Karpas-422 (cell line): ENCODE measurements at regions not wholly inside any gene's neighbourhood (a gene's known extent, or its start where the extent isn't known, plus 50 kb on each side); places are given as distances from the start of the nearest gene placed in this dataset.

Source experiments
- DNase-seq: peaks from one replicate; pipeline ENCODE4 v3.0.0-alpha.2; 2015
- H2AFZ ChIP-seq: fragments of 200-600 bp; sonication (generic); 2 replicates; pipeline ENCODE4 v1.6.1; 2014; ENCODE audit warnings: antibody characterized with exemption, low read length, mixed read lengths
- H3K27ac ChIP-seq: fragments of 200-600 bp; sonication (generic); 2 replicates; pipeline ENCODE4 v1.5.1; 2014; ENCODE audit warnings: mild to moderate bottlenecking, low read length, moderate library complexity
- H3K27me3 ChIP-seq: fragments of 200-600 bp; sonication (generic); 2 replicates; pipeline ENCODE4 v1.6.1; 2014; ENCODE audit warnings: low read length, mixed read lengths
- H3K36me3 ChIP-seq: fragments of 200-600 bp; sonication (generic); 2 replicates; pipeline ENCODE4 v1.6.1; 2014; ENCODE audit warnings: low read length, mixed read lengths; ENCODE audit not compliant: insufficient read depth
- H3K4me1 ChIP-seq: fragments of 200-600 bp; sonication (generic); 2 replicates; pipeline ENCODE4 v1.6.1; 2014; ENCODE audit warnings: mild to moderate bottlenecking, low read length, mixed read lengths
- H3K4me2 ChIP-seq: fragments of 200-600 bp; sonication (generic); 2 replicates; pipeline ENCODE4 v1.6.1; 2014; ENCODE audit warnings: low read length, low read depth, mild to moderate bottlenecking; ENCODE audit not compliant: poor library complexity, severe bottlenecking
- H3K4me3 ChIP-seq: fragments of 200-600 bp; sonication (generic); 2 replicates; pipeline ENCODE4 v1.5.1; 2014; ENCODE audit warnings: mild to moderate bottlenecking, antibody characterized with exemption, low read length, mixed read lengths
- H3K79me2 ChIP-seq: fragments of 200-600 bp; sonication (generic); 2 replicates; pipeline ENCODE4 v1.6.1; 2014; ENCODE audit warnings: mild to moderate bottlenecking, low read length, mixed read lengths
- H3K9ac ChIP-seq: fragments of 200-600 bp; sonication (generic); 2 replicates; pipeline ENCODE4 v1.6.0; 2014; ENCODE audit warnings: low read length
- H3K9me2 ChIP-seq: fragments of 200-600 bp; sonication (generic), shearing (Covaris generic); replicated peaks from 2 replicates; pipeline ENCODE4 v1.6.0; 2014; ENCODE audit warnings: mild to moderate bottlenecking, low read length, moderate library complexity; ENCODE audit not compliant: insufficient read depth
- H3K9me3 ChIP-seq: fragments of 300-700, 200-600 bp; sonication (generic); 2 replicates; pipeline ENCODE4 v1.6.1; 2014; ENCODE audit warnings: low read length, mixed read lengths
- H4K20me1 ChIP-seq: fragments of 200-600 bp; sonication (generic); 2 replicates; pipeline ENCODE4 v1.6.1; 2014; ENCODE audit warnings: mild to moderate bottlenecking, antibody characterized with exemption, low read length, low read depth; ENCODE audit not compliant: insufficient read depth

DNA sequence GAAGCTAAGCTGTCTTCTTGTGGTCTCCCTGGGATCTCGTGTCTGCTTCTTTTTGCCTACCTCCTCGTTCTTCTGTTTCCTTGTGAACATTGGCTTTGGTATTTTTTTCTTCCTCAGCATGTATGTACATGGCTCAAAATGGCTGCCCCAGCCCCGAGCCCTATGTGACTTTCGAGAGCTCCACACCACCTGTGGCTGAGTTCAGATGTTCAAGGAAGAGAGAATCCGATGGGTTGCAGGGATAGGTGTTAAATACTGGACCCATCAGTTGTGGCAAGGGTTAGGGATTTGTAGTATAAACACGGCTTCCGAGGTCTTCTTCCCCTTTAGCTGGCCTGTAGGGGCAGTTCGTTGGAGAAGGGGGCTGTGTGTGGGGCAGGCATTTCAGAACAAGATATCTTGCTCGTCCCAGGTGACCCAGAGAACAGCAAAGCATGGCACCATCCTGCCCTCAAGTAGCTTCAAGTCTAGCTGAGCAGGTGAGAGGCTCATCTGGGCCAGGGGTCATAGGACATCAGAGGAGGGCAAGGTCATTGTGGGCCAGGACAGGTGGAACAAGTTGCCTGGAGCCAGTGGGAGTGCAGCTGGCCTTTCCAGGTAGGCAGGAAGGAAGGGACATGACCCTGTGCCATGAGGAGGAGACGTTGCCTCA, 57.2 kb upstream of the COMTD1 start:
- Histone ChIP-seq H3K27me3 (no peaks in the 10 kb centered on the region), H3K79me2 (no peaks in the 10 kb centered on the region), H3K9me3 (no peaks in the 10 kb centered on the region), H3K4me1 (peaks cover 22% of the 10 kb centered on the region), H3K4me2 (no peak overlapping the region), H3K9ac (no peak overlapping the region), H2AFZ (no peak overlapping the region), H3K4me3 (no peak overlapping the region), H4K20me1 (no peaks in the 10 kb centered on the region), H3K9me2 (no peaks in the 10 kb centered on the region), H3K27ac (no peak overlapping the region), H3K36me3 (no peaks in the 10 kb centered on the region)
- no peak for DNase-seq

DNA sequence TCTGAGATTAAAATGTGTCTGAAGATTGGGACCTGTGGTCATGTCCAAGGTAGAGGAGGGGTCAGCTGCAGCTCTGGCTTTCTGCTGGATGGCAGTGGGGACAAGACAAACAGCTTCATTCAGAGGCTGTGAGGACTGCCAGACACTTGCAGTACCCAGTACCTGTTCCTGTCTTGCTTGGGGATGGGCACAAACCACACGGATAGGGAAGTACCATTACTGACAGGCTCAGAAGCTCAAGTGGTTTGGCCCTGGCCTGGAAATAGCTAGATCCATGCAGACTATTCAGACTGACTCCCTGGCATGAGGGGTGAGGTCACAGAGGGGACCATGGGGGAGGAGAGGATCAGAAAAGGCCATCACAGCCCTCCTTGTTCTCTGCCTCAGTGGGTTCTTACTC, 56.0 kb upstream of the COMTD1 start:
- no peaks in the 10 kb centered on the region for H3K9me3 ChIP-seq
- DNase-seq, result no peak
- H4K20me1 ChIP-seq, result no peaks in the 10 kb centered on the region
- no peaks in the 10 kb centered on the region for H3K36me3 ChIP-seq
- no peak overlapping the region for H3K4me3 ChIP-seq
- no peaks in the 10 kb centered on the region for H3K9me2 ChIP-seq
- no peak overlapping the region for H3K27ac ChIP-seq
- H3K79me2 ChIP-seq, result no peaks in the 10 kb centered on the region
- no peak overlapping the region for H3K9ac ChIP-seq
- H3K4me1 ChIP-seq, result peaks cover 22% of the 10 kb centered on the region
- H2AFZ ChIP-seq, result no peak overlapping the region
- no peak overlapping the region for H3K4me2 ChIP-seq
- H3K27me3 ChIP-seq, result no peaks in the 10 kb centered on the region

DNA sequence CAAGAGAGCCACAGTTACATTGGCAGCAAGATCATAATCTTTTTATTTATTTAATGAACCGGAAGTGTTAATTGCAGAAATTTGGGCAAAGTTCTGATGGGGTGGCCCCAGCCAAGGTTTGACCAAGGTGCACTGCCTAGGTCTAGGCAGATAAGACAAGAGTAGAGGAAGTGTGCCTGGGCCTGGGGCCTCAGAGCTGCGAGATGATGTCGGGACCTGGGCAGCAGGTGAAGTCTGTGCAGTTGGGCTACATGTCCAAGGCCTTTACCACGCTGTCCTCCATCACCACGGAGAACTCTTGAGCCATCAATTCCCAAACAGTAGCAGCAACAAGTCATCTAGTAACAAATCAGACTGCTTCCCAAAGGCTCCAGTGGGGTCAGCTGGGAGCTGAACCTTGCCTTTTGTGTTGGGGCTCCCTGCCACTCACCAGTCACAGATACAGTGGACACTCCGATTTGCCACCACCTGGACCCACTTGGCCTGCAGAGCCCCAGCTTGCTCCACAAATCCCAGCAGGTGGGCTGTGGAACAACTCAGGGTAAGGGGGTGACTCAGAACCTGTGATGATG, 52.5 kb upstream of the COMTD1 start:
- H3K79me2 ChIP-seq, result no peaks in the 10 kb centered on the region
- H3K4me1 ChIP-seq, result peaks cover 11% of the 10 kb centered on the region
- H3K9ac ChIP-seq, result no peak overlapping the region
- no peak overlapping the region for H2AFZ ChIP-seq
- no peak overlapping the region for H3K4me3 ChIP-seq
- H3K27ac ChIP-seq, result no peak overlapping the region
- DNase-seq, result no peak
- H3K27me3 ChIP-seq, result no peaks in the 10 kb centered on the region
- H3K4me2 ChIP-seq, result no peak overlapping the region
- H3K9me2 ChIP-seq, result no peaks in the 10 kb centered on the region
- no peaks in the 10 kb centered on the region for H3K36me3 ChIP-seq
- no peaks in the 10 kb centered on the region for H3K9me3 ChIP-seq
- H4K20me1 ChIP-seq, result no peaks in the 10 kb centered on the region

DNA sequence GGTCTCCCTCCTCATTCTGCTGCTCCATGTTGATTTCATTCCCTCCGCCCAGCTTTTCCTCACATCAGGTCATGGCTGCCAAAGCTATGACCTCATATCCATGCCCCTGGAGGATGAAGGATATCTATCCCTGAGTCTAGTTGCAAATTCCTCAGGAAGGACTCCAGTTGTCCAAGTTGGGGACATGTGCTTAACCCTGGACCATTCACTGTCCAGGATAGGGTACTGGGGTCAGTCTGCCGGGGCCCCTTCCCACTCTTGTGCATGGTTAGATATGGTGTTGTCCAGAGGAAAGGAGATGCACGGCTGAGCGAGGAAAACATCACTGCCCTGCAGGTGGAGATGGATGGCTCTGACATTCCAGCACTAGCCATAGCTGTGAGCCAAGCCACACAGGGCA, 51.9 kb upstream of the COMTD1 start:
- Histone ChIP-seq H3K4me2 (no peak overlapping the region), H3K9ac (no peak overlapping the region), H3K9me3 (no peaks in the 10 kb centered on the region), H3K4me1 (peaks cover 15% of the 10 kb centered on the region), H3K36me3 (no peaks in the 10 kb centered on the region), H3K27me3 (no peaks in the 10 kb centered on the region), H2AFZ (no peak overlapping the region), H4K20me1 (no peaks in the 10 kb centered on the region), H3K79me2 (no peaks in the 10 kb centered on the region), H3K27ac (no peak overlapping the region), H3K9me2 (no peaks in the 10 kb centered on the region), H3K4me3 (no peak overlapping the region)
- DNase-seq, result no peak

DNA sequence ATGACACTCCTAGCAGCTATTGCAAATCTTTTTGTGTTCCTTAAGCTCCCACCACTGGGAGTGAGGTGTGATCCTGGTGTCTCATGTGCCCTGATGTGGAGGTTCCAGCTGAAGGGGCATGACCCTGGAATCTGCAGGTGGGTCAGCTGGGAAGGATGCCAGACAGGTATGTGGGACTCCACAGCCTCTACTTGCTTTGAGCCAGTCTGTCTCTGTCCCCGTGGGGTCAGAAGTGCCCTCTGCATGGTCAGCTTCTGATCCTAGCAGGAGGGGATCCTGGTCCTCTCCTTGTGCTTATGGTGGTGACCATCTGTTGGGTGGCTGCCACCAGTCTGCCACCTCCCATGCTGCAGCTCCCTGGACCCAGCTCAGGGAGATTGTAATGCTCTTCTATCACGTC, 51.1 kb upstream of the COMTD1 start:
- DNase-seq, result no peak
- no peak overlapping the region for H2AFZ ChIP-seq
- no peaks in the 10 kb centered on the region for H3K9me2 ChIP-seq
- peaks cover 15% of the 10 kb centered on the region for H3K4me1 ChIP-seq
- no peaks in the 10 kb centered on the region for H3K9me3 ChIP-seq
- no peak overlapping the region for H3K4me3 ChIP-seq
- no peaks in the 10 kb centered on the region for H3K27me3 ChIP-seq
- H3K36me3 ChIP-seq, result no peaks in the 10 kb centered on the region
- H3K4me2 ChIP-seq, result no peak overlapping the region
- no peaks in the 10 kb centered on the region for H3K79me2 ChIP-seq
- H3K27ac ChIP-seq, result no peak overlapping the region
- no peak overlapping the region for H3K9ac ChIP-seq
- no peaks in the 10 kb centered on the region for H4K20me1 ChIP-seq
